Ovary (tissue), 7 donors: ENCODE measurements at regions not wholly inside any gene's neighbourhood (a gene's known extent, or its start where the extent isn't known, plus 50 kb on each side); places are given as distances from the start of the nearest gene placed in this dataset.

Experiments
- DNase-seq, 5 donors: peaks; one replicate each; pipeline ENCODE4 v3.0.0-alpha.2; 2019 to 2020
- H3K27ac ChIP-seq, 2 donors: fragments of 200-600 bp; one replicate each; pipeline versions ENCODE4 v1.5.1 to v1.8.0; 2019 to 2022
- H3K27me3 ChIP-seq: fragments of 200-600 bp; one replicate; pipeline ENCODE4 v1.8.0; 2022
- H3K36me3 ChIP-seq: fragments of 200-600 bp; sonication (generic); one replicate; pipeline ENCODE4 v1.5.1; 2019
- H3K4me1 ChIP-seq: one replicate; pipeline ENCODE4 v1.8.1; 2013; ENCODE audit warnings: mild to moderate bottlenecking, moderate library complexity; ENCODE audit not compliant: insufficient read depth
- H3K4me3 ChIP-seq: fragments of 200-600 bp; sonication (generic); one replicate; pipeline ENCODE4 v1.5.1; 2017
- H3K9me3 ChIP-seq, 2 donors: fragments of 200-600 bp in 1 of 2; sonication (generic) in 1 of 2; one replicate each; pipeline versions ENCODE4 v1.5.1 to v1.8.1; 2013 to 2019; ENCODE audit warnings: mild to moderate bottlenecking in 1 of 2, moderate library complexity in 1 of 2
- CTCF ChIP-seq, 3 donors: fragments of 450-650 bp in 2 of 3; fragments of 200-600 bp in 1 of 3; IDR thresholded peaks; one replicate each; pipeline versions ENCODE4 v1.5.1 to v1.8.0; 2016 to 2022; ENCODE audit warnings: antibody characterized with exemption in 3 of 3, mild to moderate bottlenecking in 1 of 3
- EP300 ChIP-seq: sonication (generic); formaldehyde crosslinking; IDR thresholded peaks from one replicate; pipeline ENCODE4 v1.6.1; 2017; ENCODE audit warnings: antibody characterized with exemption
- POLR2A ChIP-seq: fragments of 450-650 bp; IDR thresholded peaks from one replicate; pipeline ENCODE4 v1.6.1; 2017; ENCODE audit warnings: antibody characterized with exemption, mild to moderate bottlenecking, moderate library complexity
- WGBS, 3 donors: extraction: QIAGEN DNeasy Blood & Tissue Kit in 1 of 3; methylation state at CpG; one replicate each; pipeline versions ENCODE4 v1.1.5 to v1.1.7; 2013 to 2017; 5-methylcytosine and 5-hydroxymethylcytosine counted together
- intact Hi-C, 4 donors: fragments of 100-400 bp; cut with DNase I; formaldehyde crosslinking; loops; one replicate each; pipeline versions ENCODE4 v1.11.0 to v1.15.1; 2022 to 2023
- donor health status: DM: no; HTN: no; CAD: no; lungs with moderate emphysema.
- donor health status: DM: no; HTN: no; CAD: no.
- donor health status: Bipolar disorder and iron deficiency.
- donor health status: DM: no; HTN: no; CAD: no.
- donor health status: DM: yes; HTN: yes; CAD: no.

- Histone ChIP-seq H3K9me3 (no peaks in the 10 kb centered on the region), H3K27ac (no peak overlapping the region), H3K36me3 (no peaks in the 10 kb centered on the region), H3K4me1 (no peaks in the 10 kb centered on the region), H3K4me3 (no peak overlapping the region), H3K27me3 (no peaks in the 10 kb centered on the region)
- TF ChIP-seq CTCF (IDR thresholded peaks at IDR 0.05), result no peak
- no peak for DNase-seq
- 97 to 100% (median 98%) methylated on average over 4 of the region's 4 CpGs for WGBS, 3 donors
- intact Hi-C loops, result loop anchor here in 1 of 4 donors (5.0 kb wide), 1 partner anchor 765 kb away; no protein-coding TSS in a partner anchor
These were observed 101.9 kb downstream of the VEGFA start for GRCh38 chr6:43871933-43872332.

- Histone ChIP-seq H3K4me3 (no peak overlapping the region), H3K27me3 (no peaks in the 10 kb centered on the region), H3K27ac (no peak overlapping the region), H3K4me1 (no peaks in the 10 kb centered on the region), H3K9me3 (no peaks in the 10 kb centered on the region), H3K36me3 (no peaks in the 10 kb centered on the region)
- DNase-seq, result no peak
- no peak for TF ChIP-seq CTCF (IDR thresholded peaks at IDR 0.05)
- no peak for TF ChIP-seq POLR2A
- no peak for TF ChIP-seq EP300
- intact Hi-C loops, result loop anchor here in 1 of 4 donors (5.0 kb wide), 1 partner anchor 764 kb away; no protein-coding TSS in a partner anchor
- WGBS, 3 donors, result 80 to 97% (median 94%) methylated on average over 1 of the region's 1 CpG
These were observed 101.3 kb downstream of the VEGFA start for GRCh38 chr6:43871284-43871683.

- no peaks in the 10 kb centered on the region for H3K4me1 ChIP-seq
- intact Hi-C loops, result loop anchor here in 1 of 4 donors (5.0 kb wide), 1 partner anchor 763 kb away; no protein-coding TSS in a partner anchor
- DNase-seq, result no peak
- 15 to 24% (median 22%) methylated on average over 3 of the region's 3 CpGs for WGBS, 3 donors
- TF ChIP-seq CTCF (IDR thresholded peaks at IDR 0.05) (no peak), EP300 (no peak), POLR2A (no peak)
- no peaks in the 10 kb centered on the region for H3K27me3 ChIP-seq
- no peak overlapping the region for H3K27ac ChIP-seq
- no peak overlapping the region for H3K4me3 ChIP-seq
- H3K9me3 ChIP-seq, result no peaks in the 10 kb centered on the region
- no peaks in the 10 kb centered on the region for H3K36me3 ChIP-seq
These were observed 100.7 kb downstream of the VEGFA start for GRCh38 chr6:43870660-43871061.

- Histone ChIP-seq H3K4me1 (no peaks in the 10 kb centered on the region), H3K4me3 (no peak overlapping the region), H3K27me3 (no peaks in the 10 kb centered on the region), H3K9me3 (no peaks in the 10 kb centered on the region), H3K36me3 (no peaks in the 10 kb centered on the region), H3K27ac (no peak overlapping the region)
- WGBS, 3 donors, result 87 to 92% (median 87%) methylated on average over 8 of the region's 8 CpGs
- DNase-seq, result no peak
- intact Hi-C loops, result loop anchor here in 1 of 4 donors (5.0 kb wide), 1 partner anchor 763 kb away; no protein-coding TSS in a partner anchor
- TF ChIP-seq POLR2A (no peak), EP300 (no peak), CTCF (IDR thresholded peaks at IDR 0.05) (no peak)
These were observed 100.0 kb downstream of the VEGFA start for GRCh38 chr6:43869792-43870659.
